GM19455 (cell line): ENCODE measurements at regions not wholly inside any gene's neighbourhood (a gene's known extent, or its start where the extent isn't known, plus 50 kb on each side); places are given as distances from the start of the nearest gene placed in this dataset.
"Not testable (repeated sequence)": the region's sequence is repeated elsewhere in the genome, so short reads cannot be mapped to it uniquely, and the experiment has no call there.

Experiments
- ATAC-seq: cut with Tn5 transposase; IDR thresholded peaks from one replicate; pipeline ENCODE4 v1.9.1; 2021; ENCODE audit not compliant: unreplicated experiment

DNA sequence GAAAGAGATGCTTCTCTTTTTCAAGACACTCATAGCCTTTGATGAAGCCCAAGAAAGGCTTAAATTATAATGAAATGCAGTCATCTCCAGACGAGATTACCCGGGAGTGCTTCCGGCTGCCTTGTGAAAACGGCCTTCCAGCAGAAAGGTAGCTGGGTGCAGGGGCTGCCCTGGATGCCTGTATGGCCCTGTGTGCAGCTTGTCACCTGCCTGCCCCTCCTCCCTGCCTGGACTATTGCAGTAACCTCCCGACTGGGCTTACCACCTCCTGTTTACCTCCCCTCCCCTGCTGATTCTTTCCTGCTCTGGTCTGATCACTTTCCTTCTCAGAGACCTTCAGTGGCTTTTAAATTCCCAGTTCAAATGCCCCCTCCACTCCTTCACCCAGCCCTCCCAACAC, 126.4 kb upstream of the SYT13 start:
- no peak for ATAC-seq

- ATAC-seq: no peak
These were observed 125.9 kb upstream of the SYT13 start for GRCh38 chr11:45412051-45412471.

- ATAC-seq: no peak
These were observed 125.2 kb upstream of the SYT13 start for GRCh38 chr11:45411228-45411946.

- ATAC-seq: no peak
These were observed 124.5 kb upstream of the SYT13 start for GRCh38 chr11:45410391-45411227.

GRCh38 chr11:45409587-45409986, 123.4 kb upstream of the SYT13 start:
- no peak for ATAC-seq

GRCh38 chr11:45407226-45407625, 121.1 kb upstream of the SYT13 start:
- no peak for ATAC-seq

GRCh38 chr11:45405916-45406670, 120.0 kb upstream of the SYT13 start:
- no peak for ATAC-seq

DNA sequence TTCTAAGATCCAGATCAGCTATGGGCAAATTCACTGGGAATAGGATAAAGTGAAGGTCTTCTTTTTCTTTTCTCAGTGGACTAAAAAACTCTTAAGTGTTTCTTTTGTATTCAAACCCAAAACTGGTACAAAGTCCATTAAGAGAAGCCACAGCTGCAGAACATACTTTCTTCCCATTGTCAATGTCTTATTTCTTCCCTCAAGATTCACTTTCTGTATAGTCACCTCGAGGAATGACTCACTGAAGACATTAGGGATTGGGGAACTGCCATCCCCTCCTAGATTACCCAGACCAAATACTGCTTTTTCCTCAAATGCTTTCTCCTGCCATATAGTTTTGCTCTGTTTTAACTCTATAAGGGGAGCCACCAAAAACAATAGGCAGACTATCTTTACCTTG, 117.4 kb upstream of the SYT13 start:
- not testable (repeated sequence) for ATAC-seq

- no peak for ATAC-seq
These were observed 116.0 kb upstream of the SYT13 start for GRCh38 chr11:45402049-45402630.

DNA sequence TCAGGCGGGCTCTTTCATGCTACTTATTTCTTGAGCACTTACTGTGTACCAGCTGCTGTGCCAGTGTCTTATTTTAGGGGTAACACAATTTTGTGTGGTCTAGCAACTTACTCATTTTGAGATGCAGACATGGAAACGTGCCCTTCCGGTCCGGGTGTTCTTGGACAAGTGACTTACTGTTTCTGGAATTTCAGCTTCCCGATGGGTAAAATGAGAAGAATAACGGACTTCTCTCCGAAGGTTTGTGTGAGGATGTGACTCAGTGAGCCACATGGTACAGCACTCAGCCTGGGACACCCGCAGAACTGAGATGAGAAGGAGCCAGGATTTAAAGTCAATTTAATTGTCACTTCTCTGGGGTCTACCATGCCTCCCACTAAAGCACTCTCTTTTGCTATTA, 114.5 kb upstream of the SYT13 start:
- no peak for ATAC-seq

- ATAC-seq: no peak
These were observed 113.0 kb upstream of the SYT13 start for GRCh38 chr11:45399166-45399565.

- ATAC-seq: no peak
These were observed 112.2 kb upstream of the SYT13 start for GRCh38 chr11:45398325-45398724.

DNA sequence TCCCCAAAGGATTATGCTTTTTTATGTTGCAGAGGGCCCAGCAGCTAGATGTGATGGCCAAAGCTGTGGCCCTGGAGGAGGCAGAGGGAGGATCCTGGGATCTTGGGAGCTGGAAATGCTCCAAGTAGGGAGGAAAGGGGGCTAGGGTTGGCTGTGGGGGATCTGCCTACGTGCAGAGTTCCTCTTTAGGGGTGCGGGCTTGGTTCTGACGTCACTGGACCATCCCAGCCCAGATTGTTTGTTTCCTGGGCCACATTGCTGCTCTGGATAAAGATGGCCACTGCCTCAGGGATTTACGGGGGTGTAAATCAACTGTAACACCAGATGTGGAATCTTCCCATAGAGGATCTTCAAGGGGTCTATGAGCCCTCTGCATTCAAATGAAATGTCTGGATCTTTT, 110.3 kb upstream of the SYT13 start:
- ATAC-seq: no peak

DNA sequence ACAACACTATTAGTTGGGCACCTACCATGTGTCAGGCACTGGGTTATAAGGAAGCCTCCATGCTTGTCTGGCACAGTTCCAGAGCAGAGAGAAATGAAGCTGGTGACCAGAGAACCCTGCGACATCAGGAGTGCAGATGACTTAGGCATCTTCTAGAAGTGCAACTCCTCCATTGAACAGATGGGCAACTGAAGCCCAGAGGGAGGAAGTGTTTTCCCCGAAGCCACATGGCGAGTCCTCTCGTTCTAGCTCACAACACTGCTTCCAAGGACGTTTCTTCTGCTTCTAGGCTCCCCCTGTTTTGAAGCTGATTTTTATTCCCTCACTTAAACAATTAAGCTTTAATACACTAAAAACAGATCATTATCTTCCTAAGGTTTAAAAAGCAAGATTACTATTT, 109.8 kb upstream of the SYT13 start:
- ATAC-seq: no peak

GRCh38 chr11:45395421-45395820, 109.3 kb upstream of the SYT13 start:
- no peak for ATAC-seq

DNA sequence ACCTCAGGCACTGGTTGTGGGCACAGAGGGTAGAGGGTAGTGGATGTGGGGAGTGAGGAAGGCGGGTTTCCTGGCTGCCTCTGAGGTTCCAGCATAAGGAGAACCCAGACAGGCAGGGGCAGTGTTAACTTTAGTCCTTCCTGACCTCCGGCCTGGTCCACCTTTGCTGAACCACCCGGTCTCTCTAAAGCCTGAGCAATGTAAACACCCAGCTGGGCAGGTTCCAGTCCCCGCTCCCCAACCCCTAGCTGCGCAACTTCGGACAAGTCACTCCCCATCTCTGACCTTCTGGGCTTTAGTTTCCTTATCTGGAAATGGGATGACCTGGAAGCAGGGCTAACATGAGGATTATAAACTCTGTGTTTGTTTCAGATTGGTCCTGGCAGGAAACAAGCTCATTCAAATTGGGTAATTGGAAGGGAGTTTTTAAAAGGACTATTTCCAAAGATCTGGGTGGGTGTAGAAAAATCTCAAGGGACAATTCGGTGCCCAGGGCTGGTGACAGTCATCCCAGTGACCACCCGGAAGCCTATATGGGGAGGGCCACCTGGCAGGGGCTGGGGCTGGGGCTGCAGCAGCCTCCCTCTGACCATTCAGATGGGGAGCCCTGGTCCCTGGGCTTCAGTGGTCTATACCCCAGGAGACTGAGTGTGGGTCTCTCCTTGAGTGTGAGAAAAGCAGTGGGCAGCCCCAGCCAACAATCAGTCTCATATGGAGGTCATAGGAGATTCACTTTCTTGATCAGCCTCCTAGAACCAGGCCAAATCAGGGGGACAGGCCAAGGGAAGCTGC, 108.3 kb upstream of the SYT13 start:
- ATAC-seq: no peak

GRCh38 chr11:45393826-45394225, 107.7 kb upstream of the SYT13 start:
- ATAC-seq: no peak

GRCh38 chr11:45393334-45393733, 107.2 kb upstream of the SYT13 start:
- no peak for ATAC-seq

DNA sequence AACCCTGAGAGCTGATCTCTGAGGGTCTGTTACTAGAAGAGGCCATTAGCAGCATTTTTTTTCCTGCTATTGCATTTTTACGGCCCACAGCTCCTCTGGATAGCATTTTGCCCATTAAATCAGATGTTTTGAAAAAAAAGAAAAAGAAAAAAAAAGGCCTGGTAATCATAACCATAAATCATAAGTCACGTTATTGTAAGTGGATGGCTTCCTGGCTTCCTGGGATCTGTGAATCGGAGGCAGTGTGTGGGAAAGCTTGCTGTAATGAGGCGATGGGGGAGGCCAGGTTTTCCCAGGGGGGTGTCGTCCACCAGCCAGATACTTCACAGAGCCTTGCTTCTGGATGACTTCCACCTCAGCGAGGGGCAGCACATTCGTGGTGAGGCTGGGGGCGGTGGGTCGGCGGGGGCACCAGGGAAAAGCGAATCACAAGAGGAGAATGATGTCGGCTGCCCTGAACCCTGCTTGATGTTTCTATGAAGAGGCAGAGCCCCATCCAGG, 106.5 kb upstream of the SYT13 start:
- no peak for ATAC-seq

DNA sequence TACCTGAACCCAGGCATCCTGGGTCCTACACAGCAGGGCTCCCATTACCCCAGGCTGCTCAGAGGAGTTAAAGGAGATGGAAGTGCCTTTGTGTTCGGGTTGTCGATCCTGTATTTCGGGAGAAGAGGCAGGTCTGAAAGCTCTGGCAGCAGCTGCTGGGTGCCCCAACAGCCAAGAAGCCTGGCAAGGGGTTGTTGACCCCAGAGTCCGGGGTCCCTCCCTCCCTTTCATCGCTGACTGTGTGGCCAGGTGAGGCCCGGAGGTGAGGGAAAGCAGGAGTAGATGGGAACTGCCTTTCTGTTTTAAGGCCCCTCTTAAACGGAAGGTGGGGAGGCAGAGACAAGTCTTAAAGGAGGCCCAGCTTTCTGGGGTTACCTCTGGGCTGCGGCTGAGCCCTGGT, 106.0 kb upstream of the SYT13 start:
- ATAC-seq: no peak
